ENCODE measurements at regions not wholly inside any gene's neighbourhood (a gene's known extent, or its start where the extent isn't known, plus 50 kb on each side); places are given as distances from the start of the nearest gene placed in this dataset.
"Not testable (repeated sequence)": the region's sequence is repeated elsewhere in the genome, so short reads cannot be mapped to it uniquely, and the experiment has no call there.

DNA sequence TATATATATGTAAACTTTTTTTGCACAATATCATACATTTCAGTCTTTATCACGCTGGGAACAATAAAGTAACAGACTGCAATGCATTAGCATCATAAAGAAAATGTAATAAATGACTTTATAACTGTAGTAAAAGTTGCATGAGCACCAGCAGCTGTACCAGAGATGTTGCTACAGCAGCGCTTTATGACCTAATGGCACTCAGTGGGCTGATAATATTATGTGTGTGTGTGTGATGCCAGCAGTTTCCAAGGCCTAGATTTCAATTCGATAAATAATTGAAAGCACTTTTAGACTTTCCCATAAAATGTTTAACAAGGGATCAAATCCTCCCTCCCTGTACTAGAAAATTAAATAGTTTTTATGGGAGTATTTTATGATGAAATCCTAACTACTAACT lies 367.6 kb upstream of the AGA start:
- no peak for FAIRE-seq

- no peak for FAIRE-seq
Measured at GRCh38 chr4:177810220-177810619, 368.0 kb upstream of the AGA start.

DNA sequence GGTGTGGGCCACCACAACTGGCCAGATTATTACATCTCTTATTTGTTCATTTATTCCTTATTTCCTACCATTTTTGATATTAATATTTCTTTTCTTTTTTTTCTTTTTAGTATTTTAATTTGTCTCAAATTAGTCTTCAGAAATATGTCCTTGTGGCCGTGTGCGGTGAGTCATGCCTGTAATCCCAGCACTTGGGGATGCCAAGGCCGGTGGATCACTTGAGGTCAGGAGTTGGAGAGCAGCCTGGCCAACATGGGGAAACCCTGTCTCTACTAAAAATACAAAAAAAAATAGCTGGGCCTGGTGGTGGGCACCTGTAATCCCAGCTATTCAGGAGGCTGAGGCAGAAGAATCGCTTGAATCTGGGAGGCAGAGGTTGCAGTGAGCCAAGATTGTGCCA lies 376.2 kb upstream of the AGA start:
- not testable (repeated sequence) for FAIRE-seq

DNA sequence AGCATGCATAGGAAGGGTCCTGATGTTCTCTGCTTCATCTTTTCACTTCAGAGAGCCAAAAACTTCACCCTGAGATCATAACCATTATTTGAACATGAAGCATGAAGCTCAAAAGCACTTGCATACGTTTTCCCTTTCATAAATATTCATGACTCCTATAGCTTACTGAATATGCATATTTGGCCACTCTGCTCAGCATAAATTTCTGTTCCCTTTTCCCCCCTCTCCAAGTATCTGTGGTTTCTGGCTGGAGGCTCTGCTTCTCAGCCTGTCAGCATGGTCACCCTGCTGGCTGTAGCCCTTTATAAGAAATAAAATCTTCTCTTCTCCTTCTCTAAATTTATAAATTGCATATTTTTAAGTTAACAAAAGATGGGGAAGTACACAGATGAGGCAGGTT lies 384.7 kb upstream of the AGA start:
- FAIRE-seq = no peak

- no peak for FAIRE-seq
Measured at GRCh38 chr4:177841258-177841657, 399.0 kb upstream of the AGA start.

GRCh38 chr4:177853229-177853628 lies 411.0 kb upstream of the AGA start:
- FAIRE-seq = no peak

DNA sequence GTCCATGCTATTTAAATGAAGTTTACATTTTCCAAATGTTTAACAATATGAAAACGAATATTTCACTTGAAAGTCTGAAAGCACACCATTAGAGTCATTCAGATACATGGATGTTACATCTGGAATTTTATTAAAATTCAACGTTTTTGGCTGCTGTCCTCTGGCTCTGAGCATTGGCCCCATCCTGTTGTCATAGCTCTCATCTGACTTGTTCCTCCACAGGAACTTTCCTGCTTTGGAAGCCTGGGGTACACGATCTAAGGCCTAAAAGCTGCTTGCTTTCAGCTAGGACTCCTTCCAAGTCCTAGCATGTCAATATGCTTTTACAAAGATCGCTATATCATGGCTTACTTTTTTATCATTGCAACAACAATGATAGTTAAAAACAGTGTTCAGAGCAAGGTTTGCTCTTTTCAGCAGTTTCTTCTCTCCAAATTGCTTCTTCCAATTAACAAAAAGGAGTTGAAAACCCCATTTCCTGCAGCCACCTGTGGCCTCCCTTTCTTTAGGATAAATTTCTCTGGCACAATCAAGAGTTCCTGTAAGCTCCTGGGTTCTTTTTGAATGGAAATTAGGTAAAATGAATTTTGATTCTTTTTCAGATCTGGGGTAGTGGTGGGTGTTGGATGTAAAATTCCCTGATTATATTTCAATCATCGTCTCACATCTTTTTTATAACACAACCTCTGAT lies 413.4 kb upstream of the AGA start:
- no peak for FAIRE-seq

DNA sequence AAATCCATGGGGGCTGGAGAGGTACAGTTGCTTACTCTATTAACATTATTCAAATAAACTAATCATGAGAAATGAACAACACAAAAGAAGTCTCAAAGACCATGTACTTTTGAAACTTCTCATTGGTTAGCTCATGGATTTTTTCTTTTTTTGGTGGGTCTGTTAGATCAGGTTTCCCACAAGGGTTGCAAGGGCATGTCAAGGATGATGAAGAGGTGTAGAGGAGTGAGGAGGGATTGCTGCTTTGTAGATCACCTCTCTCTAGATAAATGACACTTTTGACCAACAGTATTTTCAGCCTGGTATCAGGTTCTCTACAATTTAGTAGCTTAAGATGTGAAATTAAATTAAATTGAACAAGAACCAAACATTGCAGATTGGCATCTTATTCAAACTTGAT lies 417.9 kb upstream of the AGA start:
- no peak for FAIRE-seq

DNA sequence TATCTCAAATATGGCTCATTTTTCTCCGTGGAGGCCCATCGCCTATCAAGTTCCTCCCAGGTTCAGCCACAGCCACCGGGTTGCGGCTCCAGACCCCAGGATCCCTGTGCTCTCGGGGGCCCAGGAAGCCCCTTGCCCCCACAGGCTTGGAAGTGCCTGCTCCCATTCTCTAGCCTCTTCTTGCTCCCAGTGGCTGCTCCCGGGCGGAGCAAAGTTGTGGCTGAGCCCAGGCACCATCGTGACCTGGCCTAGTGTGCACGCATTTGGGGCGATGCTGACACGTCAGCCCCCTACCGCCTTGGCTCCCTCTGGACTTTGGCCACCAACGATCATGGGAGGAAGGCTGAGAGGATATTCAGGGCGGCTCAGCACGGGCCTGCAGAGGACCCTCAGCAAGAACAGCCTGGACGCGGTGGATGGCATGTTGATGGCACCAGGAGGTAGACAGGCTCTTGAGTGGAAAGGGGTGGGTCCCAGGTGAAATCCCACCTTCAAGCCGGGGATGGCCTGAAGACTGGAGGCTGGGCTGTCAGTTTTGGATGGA lies 419.4 kb upstream of the AGA start:
- FAIRE-seq = no peak

DNA sequence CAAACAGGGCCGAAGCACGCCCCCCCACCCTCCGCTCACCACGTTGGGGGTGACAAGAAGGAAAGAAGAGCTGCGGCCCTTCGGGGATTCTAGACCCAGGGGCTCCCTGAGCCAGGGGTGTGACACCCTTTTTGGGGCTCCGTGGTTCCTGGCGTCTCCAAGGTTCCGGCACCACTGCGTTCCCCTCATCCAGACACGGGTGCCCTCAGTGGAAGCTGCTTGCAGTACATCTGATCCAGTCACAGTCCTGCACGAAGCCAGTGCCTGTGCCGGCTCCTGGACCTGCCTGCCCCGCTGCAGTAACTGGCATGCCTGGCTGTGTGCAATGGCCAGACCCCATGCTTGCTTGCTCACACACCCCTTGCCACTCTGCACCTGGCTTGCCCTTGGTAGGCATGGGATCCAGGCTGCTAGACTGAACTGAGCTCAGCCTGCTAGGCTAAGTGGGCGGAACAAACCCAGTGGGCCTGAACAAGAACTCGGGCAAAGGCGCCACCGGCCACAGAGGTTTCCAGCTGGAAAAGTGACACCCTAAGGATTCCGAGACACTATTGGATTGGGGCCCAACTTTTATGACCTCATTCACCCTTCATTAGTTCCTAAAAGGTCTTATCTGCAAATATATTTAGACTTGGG lies 420.4 kb upstream of the AGA start:
- FAIRE-seq = no peak

DNA sequence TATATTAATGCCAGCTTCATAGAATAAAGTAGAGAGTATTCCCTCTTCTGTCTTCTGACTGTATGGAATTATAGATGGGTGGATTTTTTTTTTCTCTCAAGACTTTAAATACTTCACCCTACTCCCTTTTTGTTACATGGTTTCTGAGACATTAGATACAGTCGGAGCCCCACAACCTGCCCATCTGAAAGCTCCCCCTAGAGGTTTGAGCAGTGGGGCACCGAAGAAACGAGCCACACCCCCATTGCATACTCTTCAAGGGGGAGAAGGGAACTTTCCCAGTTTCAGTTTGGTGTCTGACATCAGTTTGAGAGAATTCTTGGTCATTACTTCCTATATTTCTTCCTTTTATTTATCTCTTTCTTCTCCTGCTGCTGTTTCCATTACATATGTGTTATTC lies 437.6 kb upstream of the AGA start:
- no peak for FAIRE-seq

GRCh38 chr4:177895136-177895535 lies 452.9 kb upstream of the AGA start:
- FAIRE-seq = no peak

GRCh38 chr4:177901786-177902185 lies 459.5 kb upstream of the AGA start:
- no peak for FAIRE-seq

GRCh38 chr4:177902386-177902785 lies 460.1 kb upstream of the AGA start:
- no peak for FAIRE-seq

DNA sequence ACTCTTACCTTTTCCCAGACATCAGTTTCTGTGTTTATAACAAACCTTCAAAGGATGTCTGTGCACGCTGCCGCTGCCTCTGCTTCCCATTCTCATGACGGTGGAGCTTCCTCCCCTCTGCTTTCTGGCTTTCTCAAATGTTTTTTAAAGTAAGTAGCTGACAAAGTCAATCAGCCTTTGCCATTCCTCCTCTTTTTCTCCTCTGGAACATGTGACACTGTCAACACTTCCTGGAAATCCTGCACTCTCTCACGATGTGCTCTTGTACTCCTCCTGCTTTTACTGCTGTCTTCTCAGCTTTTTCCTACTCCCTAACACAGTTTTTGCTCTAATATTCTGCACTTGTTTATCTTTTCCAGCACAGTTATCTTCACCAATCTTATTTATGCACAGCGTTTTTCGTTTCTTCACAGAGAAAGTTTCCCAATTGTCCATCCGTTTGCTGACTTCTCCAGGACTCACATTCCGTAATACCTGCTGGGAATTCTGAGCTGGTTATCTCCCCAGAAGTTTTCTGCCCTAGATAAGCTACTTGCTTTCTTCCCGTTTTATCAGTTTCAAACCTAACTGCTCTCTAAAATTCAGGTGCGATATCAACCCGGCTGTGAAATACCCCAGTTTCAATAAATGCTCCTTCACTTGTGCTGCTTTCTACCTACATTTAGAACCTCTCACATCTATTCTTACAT lies 465.6 kb upstream of the AGA start:
- no peak for FAIRE-seq

DNA sequence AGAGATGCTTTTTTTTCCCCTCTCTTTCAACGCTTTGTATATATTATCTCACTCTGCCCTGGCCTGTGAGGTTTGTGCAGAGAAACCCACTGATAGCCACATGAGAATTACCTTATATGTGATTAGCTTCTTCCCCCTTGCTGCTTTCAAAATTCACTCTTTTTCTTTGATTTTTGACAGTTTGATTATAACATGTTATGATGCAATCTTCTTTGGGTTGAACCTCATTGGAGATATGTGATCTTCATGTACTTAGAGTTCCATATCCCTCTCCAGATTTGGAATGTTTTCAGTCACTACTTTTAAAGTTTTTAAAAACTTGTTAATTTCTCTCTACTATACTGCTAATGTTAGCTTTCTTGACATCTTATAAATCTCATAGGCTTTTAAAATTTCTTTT lies 479.5 kb upstream of the AGA start:
- no peak for FAIRE-seq

- FAIRE-seq = no peak
Measured at GRCh38 chr4:177923888-177924287, 481.7 kb upstream of the AGA start.

DNA sequence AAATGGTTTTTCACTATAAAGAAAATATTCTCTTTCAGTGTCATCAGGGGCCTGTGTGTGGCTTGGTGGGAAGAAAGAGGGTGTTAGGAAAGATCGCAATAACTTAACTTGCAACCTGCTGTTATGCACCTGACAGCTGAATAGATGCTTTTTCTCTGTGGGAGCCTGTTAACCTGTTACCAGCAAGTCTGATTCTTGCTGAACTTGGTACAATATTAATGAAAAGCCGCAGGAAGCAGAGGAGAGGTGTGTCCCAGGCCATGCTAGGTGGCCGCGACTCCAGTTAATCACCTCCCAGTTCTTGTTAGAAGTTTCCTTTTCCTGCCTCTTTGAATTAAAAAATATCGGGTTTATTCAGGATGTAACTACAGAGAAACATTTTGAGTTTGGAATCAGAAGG lies 494.8 kb upstream of the AGA start:
- FAIRE-seq = no peak

DNA sequence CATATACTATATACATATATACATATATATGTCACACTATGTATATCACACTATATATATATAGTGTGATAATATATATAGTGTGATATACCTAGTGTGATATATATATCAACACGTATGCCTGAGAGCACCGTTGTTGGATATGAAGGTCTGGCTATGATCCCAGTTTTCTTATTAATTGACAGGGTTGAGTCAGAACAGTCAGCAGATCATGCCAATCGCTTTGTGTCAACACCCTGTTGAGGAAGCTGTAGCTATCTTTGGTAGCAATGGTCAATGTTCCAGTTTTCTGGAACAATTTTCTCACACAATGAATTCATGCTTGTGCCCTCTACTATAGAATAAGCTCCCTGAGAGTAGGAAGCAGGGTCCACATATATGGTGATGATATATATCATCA lies 496.0 kb upstream of the AGA start:
- no peak for FAIRE-seq

GRCh38 chr4:177945268-177945667 lies 503.0 kb upstream of the AGA start:
- FAIRE-seq = no peak

DNA sequence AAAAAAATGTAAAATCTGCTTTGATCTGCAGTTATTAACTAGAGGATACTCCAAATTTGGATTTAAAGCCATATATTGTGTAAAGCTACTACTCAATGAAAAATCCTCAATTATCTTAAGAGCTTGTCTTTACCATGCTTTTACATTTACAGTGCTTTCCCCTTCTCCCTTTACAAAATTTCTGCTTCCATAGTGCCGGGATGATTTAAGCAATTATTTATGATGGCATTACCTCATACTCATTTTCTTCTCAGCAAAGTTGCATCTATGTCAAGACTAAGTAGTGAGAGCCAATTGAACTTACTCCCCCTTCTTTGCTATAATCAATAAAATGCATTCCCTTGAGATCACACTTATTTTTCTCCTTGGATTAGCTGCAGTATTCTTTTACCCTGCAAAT lies 505.4 kb upstream of the AGA start:
- FAIRE-seq = no peak

GRCh38 chr4:177948853-177949252 lies 506.6 kb upstream of the AGA start:
- FAIRE-seq = no peak

- FAIRE-seq = no peak
Measured at GRCh38 chr4:177951026-177951425, 508.8 kb upstream of the AGA start.

DNA sequence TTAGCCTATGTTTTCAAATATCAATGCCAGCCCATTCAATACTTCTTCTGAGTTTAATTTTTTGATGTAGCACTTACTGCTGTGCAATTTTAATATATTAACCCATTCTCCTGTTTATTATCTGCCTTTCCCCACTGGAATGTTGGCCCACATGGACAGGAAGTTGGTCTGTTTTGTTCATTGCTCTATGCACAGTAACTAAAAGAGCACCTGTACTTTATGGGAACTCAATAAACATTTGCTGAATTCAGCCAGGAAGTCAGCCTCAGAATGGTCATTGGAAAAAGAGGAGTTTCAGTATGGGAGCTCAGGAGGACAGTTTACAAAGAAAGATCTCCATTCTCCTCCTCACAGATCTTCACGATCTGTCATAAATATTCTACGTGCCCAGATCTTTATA lies 510.5 kb upstream of the AGA start:
- no peak for FAIRE-seq
